Fibroblast of skin of left biceps (primary cell): ENCODE measurements at regions not wholly inside any gene's neighbourhood (a gene's known extent, or its start where the extent isn't known, plus 50 kb on each side); places are given as distances from the start of the nearest gene placed in this dataset.
"Not testable (repeated sequence)": the region's sequence is repeated elsewhere in the genome, so short reads cannot be mapped to it uniquely, and the experiment has no call there.

ENCODE experiments used
- DNase-seq, 2 experiments: peaks; one replicate each; pipeline ENCODE4 v3.0.0-alpha.2; 2013; ENCODE audit warnings: low read depth in 2 of 2

DNA sequence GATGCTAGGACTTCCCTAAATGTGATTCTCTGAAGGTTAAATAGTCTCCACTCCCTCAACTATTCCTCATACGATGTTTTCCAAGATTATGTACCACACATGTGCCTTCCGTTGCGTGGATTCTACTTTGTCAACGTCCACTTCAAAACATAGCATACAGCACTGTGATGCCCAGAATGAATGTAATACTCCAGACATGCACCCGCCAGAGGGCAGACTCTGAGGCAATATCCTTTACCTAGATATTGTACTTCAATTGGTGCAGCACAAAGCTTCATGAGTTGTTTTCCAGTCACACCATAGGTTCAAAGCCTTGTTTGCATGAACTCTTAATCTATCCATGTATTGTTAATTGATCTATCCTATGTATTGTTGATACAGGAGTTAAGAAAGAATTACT lies 201.0 kb upstream of the NABP1 start:
- DNase-seq = no peak

DNA sequence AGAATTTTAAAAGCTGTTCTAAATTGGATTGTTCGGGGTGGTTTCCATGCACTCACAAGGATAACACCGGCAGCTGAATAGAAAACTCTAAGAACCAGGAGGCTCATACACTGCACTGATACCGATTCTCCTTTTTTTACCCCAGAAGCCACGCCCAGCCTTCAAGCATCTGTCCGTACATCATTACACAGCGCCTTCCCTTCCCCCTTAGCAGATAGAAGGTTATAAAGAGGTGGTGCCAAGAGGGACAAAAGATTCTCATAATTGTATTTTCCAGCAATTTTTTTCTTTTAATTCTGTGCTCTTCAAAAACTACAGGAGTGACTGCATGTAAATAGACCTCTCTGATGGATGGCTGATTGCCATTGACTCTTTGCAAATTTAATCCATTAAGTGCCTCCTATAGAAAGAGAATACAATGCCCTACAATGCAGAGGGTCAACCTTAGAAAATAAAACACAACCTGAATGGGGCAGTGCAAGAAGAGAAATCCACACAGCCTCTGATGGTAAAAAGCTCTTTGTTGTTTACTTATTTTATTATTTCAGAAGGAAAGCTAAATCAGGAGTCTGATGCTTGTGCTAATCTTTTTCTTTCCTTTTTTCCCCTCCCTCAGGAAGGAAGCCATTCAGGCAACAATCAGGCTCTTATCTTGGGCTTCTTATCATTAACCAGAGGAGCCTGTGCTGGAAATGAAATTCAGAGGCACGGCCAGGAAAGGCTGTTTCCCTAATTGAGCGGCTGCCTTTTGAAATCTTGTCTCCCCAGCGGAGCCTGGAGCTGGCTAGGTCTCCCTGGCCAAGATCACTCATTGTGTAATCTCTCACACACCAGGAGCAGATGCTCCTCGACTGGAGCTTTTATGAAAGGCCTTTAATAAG lies 198.9 kb upstream of the NABP1 start:
- DNase-seq = no peak

DNA sequence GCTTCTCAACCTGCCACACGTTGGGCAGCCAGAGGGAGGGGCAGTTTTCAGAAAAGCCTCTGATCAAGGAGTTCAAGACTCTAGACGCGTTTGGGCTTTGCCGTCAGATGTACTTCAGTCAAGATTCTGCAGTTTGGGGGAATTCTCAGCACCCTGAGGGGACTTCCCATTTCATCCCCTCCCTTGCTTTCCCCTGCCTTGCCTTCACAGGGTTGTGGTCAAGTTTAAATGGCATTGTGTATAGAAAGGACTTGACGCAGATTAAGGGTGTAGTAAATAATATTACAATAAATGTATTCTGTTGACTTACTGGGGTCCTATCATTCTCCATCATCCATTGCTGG lies 198.3 kb upstream of the NABP1 start:
- no peak for DNase-seq

DNA sequence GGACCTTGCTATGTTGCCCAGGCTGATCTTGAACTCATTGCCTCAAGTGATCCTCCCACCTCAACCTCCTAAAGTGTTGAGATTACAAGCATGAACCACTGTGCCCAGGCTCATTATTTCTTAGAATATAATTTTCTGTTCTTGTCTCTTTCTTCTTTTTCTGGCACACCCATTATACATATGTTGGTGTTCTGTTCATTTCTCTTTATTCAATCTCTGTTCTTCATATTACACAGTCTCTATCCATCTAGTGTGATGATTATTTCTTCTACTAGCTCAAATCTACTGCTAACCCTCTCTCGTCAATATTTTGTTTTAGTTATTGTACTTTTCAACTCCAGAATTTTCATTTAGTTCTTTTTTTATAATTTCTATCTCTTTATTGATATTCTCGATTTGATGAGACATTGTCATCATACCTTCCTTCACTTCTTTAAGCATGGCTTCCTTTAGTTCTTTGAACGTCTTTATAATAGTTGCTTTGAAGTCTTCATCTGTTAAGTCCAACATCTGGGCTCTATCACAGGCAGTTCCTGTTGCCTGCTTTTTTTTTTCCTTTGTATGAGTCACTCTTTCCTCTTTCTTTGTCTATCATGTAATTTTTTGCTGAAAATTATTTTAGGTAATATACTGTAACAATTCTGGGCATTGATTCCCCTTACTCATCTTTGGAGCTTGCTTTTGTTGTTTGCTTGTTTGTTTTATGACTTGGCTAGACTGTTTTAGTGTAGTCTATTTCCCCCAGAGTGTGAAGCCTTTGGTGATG lies 196.4 kb upstream of the NABP1 start:
- no peak for DNase-seq

DNA sequence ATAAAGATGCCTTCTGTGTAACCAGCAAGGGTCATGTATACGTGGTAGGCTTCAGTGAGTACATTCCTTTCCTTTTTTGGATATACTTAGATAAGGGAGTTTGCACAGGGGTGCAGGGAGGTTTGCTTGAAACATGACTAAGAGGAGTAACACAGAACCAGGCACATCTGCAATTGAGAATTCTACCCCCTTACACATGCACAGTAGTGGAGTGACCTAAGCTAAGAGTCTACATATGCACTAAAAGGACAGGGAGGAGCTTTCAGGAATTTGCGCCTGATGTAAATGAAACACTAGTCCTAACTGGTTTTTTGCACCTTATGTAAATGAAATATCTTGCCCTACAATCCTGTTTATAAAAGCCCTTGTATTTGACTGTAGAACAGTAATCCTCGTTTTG lies 194.8 kb upstream of the NABP1 start:
- DNase-seq = no peak

DNA sequence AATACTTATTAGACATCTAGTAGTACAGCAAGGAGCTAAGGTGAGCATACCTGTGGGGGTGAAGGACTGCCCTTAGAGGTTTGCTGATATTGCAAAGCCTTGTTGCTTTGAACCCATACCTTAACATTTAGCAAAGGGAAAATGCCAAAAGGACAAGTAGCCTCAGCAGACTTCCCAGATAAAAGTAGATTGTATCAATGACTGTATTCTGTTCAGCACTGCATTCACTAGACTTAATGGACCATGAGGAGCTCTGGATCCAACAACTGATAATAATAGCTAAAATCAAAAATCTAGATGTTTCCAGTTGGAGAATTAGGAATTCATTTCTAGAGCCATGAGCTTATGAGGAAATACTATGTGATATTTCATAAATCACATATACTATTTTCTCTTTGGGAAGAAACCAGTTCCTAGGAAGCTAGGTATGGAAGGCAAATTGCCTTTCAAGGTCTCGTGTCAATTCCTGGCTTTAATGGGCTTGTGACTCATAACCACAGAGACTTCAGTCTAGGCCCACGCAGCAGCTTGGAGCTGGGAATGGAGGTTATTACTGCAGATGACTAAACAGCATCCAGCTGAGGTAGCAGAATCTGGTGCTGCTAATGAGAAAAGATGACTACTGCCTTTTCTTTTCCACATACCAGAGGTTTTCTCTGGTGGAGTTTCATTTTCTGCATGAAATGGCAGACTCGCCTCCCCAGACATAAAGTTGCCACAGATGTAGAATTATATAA lies 191.2 kb upstream of the NABP1 start:
- DNase-seq = peak; percentile 97

DNA sequence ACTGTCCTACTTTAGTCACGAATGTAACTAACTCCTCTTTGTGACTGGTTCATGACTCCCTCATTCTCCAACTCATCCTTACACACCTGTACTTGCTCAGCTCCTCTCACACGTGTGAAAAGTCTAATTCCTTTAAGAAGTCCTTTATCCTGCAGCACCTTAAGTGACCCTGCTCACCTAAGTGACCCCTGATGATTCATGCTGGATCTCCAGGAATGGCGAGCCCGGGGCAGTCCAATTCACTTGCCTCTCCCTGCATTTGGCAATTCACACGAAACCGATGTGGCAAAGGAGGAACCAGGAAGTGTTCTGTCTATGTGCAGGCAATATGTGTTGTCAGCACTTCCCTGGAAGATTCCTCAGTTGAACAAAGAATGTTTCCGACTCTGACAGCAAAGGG lies 189.8 kb upstream of the NABP1 start:
- no peak for DNase-seq

DNA sequence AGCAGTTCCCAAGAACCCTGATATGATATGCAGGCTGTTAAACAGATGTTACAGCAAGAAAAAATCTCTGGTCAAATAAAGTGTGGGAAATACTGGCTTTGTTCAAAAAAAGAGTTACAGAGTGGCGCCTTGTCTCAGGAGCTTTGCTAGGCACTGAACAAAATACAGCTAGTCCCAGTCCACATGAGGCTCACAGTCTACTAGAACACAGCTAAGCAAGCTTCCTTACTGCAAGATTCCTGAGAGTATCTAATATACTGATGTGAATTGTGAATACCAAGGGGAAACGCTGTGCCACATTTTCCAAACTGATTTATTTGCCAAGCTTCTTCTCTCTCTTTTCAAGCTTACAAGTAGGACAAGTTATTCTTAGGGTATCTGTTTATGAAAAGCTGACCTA lies 188.8 kb upstream of the NABP1 start:
- DNase-seq = no peak

DNA sequence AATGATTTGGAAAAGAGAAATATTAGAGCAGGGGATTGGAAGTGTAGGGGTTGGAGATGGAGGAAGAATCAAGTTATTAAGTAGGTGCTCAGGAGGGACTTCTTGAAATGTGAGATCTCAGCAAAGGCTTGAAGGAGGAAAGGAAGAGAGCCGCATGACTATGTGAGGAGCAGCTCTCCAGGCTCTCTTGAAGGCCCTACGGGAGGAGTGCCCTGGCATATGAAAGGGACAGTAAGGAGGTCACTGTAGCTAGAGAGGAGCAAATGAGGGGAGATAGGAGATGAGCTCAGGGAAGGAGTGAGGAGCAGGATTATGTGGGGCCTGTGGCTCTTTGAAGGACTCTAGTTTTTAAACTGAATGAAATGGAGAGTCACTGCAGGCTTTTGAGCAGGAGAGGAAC lies 181.1 kb upstream of the NABP1 start:
- no peak for DNase-seq

DNA sequence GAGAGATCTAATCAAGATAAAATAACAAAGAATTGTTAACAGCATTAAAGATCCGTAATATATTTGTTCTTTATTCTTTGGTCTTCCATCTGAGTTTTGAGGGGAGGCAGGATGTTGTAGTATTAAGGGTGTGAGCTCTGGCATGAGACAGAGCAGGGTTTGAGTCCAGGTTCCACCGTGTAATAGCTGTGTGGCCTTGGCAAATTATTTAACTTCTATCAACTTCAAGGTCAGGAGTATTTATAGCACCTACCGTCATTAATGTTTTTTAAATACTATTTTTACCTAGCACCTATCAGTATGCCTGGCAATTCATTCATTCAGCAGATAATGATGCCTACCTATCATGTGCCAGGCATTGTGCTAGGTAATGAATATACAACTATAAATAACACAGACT lies 180.1 kb upstream of the NABP1 start:
- no peak for DNase-seq

DNA sequence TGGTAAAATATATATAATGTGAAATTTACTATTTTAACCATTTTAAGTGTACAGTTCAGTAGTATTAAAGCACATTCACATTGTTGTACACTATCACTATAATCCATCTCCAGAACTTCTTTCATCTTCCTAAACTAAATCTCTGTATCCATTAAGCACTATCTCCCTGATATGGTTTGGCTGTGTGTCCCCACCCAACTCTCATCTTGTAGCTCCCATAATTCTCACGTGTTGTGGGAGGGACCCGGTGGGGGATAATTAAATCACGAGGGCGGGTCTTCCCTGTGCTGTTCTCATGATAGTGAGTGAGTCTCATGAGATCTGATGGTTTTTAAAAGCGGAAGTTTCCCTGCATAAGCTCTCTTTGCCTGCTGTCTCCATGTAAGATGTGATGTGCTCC lies 178.9 kb upstream of the NABP1 start:
- DNase-seq = no peak

DNA sequence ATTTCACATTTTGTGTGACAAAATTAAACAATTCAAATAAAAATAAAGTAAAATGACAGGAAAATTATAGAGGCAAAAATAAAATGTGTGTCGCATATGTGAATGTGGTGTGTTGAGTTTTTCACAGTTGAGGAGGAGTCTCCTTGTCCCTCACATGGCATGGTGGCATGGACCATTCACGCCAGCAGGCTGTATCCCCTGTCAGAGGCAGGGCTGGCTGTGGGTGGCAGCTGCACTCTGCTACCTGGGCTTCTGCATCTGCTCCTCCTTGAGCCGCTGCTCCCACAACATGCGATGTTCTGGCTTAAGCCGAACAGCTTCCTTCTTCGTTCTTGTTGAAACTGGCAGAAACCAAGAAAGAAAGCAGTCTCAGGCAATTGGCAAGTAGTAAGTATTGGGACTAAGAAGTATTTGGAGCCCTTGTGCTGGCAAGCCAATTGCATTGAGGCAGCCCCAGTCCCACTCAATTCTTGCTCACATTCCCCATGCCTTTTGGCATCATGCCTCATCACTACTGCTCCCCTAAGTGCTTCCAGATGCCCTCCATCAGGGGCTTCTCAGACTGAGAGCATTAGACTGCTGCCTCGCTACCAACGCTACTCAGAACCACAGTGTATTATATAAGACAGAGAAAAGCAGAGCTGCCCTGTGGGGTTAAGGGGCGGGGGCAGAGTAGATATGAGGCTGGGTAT lies 177.9 kb upstream of the NABP1 start:
- DNase-seq = peak; percentile 90 to 92

DNA sequence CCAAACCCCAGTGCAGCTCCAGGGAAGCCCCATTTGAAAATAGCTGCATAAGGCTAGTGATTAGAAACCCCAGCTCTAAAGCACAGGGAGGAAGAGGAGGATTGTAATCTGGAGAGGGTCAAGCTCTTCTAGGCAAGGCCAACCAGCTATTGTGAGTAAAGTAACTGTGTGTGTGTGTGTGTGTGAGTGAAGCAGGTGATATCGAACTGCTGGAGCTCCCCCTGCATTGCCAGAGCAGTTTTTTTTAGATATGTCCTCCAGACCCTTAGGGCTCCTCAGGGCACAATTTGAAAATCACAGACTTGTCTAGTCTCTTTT lies 177.4 kb upstream of the NABP1 start:
- DNase-seq = no peak

DNA sequence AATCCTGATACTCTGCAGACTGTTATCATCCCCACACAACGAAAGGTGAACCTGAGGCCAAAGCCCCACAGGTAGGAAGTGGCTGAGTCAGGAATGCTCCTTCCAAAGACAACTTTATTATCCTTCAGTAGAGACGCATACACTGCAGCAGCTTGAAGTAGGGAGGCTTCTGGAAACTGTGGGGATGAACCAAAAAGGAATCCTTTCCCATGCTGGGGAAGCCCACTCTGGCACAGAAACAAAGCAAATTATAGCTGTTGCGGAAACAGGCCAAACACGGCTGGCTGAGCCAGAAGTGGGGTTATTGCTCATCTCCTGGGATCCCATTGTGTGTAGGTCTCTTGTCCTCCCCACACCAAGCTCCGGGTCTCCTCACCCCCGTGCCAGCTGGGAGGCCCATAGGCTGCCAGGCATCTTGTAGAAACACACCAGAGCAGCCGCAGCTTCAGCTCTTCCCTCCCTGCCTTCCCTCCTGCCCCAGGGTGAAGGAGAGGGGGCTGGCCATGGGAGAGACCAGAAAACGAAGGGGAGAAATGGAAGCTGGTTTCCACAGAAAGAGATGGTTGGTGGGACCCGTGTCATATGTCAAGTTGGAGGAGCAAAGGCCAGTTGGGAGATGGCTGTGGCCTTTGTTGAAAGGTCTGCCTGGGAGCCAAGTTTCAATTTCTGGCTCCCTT lies 176.9 kb upstream of the NABP1 start:
- DNase-seq = no peak

DNA sequence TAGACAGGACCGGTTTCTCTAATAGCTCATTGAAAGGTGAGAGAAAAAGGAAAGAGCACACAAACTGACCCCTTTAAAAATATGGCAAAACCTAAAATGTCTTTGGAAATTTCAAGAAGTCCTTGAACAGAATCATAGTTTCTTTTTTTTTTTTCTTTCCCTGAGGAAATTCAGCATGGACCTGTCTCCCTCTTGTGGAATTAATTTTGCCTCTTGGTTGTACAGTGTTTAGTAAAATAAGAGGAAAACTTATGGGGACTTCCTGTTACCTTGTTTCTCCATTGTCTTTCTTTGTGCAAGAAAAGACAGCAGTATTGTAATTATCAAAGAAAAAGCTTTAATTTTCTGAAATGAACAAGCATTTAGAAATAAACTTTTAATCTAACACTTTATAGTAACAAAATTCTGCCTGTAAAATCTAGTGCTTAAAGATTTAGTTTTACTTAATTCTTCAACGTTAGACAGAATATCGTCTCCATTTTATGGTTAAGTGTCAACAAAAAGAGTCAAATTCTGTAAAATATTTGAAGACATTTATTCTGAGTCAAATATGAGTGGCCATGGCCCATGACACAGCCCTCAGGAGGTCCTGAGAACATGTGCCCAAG lies 176.3 kb upstream of the NABP1 start:
- peak; percentile 45 to 49 for DNase-seq

DNA sequence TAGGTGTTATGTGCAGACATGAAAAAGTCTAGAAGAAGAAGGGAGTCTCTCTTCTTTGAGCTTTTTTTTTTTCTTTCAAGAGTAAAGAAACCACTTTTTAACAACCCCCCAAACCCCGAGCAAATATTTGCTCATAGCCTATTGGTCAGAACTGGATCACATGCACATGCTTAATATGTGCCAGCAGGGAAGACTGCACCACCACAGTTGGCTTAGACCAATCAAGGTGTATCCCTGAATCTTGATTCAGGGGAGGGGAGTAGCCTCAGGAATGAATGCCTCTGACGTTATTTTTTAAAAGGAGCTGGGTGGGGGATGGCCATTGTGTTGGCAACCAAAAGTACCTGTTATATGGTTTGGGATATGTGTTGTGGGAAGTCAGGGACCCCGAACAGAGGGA lies 171.4 kb upstream of the NABP1 start:
- no peak for DNase-seq

DNA sequence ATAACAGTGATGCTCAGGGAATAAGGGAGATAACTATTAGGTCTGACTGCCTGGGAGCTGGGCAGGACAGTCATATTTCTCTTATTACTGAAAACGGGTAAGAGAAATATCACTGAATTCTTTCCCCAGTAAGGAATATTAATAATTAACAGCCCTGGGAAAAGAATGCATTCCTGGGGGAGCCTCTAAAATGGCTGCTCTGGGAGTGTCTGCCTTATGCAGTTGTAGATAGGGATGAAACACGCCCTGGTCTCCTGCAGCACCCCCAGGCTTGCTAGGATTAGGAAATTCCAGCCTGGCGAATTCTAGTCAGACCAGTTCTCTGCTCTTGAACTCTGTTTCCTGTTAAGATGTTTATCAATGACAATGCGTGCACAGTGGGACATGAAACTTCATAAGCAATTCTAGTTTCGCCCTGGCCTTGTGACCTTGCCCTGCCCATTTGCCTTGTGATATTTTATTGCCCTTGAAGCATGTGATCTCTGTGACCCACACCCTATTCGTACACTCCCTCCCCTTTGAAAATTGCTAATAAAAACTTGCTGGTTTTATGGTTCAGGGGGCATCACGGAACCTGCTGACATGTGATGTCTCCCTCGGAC lies 170.6 kb upstream of the NABP1 start:
- not testable (repeated sequence) for DNase-seq

DNA sequence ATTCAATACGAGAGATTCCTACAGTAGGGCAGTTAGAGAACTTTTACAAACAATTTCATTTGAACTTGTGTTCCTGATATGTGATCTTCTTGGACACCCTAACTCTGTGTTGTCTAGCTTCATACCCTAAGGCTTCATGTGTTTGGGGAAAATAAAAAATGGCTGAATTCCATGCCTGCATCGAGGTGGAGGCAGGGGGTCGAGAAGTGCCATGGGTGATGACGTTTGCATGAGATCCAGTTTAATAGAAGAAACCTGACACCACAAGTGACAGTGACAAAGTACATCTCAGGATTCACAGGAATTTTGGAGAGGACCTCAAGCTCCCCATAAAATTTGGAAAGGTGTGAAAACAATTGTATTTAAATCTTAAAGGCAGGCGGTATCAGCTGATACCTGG lies 169.2 kb upstream of the NABP1 start:
- DNase-seq = no peak

DNA sequence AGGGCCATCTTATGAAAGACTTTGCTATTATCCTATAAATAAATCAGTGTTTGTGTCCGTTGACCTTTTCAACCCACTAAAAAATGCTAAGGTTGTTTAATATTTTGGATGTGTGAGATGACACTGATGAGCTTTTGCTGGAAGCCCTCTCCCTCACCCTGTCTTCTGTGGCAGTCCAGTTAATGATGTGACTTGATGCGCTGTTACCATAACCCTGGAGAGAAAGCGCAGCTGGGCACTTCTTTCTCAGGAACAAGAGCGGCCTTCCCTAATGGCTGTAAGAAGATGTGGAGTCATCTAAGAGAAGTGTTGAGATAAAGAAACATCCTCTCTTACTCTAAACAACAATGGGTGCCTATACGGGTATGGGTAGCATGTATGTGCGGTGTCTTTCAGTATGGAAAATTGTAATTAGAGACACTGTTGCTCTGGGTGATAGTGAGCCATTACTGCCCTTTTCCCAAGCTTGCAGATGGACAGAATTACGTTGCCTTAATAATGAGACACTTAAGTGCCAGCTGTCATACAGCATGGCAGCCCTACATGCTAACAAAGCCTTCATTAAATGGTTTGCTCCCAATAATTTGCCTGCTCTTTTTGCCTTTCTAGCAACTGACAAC lies 165.6 kb upstream of the NABP1 start:
- DNase-seq = no peak

DNA sequence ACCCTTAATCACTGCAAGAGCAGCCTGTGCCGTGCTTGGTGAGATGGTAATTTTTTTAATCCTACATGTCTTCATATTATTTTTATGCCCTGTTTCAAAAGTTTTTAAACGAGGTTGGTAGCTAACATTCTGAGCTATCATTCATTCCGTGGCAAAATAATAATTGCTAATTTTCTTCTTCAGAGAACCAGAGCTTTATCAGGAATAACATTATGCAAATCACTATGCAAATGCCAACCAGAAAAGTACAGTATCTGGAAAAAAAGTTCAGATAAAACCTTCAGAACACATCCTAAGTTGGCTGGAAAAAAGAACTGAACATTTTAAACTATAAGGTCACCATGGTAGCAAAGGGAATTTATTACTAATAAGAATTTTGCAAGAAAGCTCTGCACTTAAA lies 165.1 kb upstream of the NABP1 start:
- no peak for DNase-seq
